22Rv1 (cell line): ENCODE measurements at regions not wholly inside any gene's neighbourhood (a gene's known extent, or its start where the extent isn't known, plus 50 kb on each side); places are given as distances from the start of the nearest gene placed in this dataset.

Experiments
- CTCF ChIP-seq: fragments of 450-650 bp; IDR thresholded peaks from 2 replicates; pipeline ENCODE4 v1.5.1; 2017; ENCODE audit warnings: mild to moderate bottlenecking
- ZFX ChIP-seq: fragments of 450-650 bp; IDR thresholded peaks from 2 replicates; pipeline ENCODE4 v1.6.1; 2017; ENCODE audit warnings: antibody characterized with exemption, borderline replicate concordance

- TF ChIP-seq CTCF (no peak), ZFX (no peak)
These were observed 693.2 kb upstream of the RIOK2 start for GRCh38 chr5:97876272-97876671.
